ENCODE measurements at regions not wholly inside any gene's neighbourhood (a gene's known extent, or its start where the extent isn't known, plus 50 kb on each side); places are given as distances from the start of the nearest gene placed in this dataset.

DNA sequence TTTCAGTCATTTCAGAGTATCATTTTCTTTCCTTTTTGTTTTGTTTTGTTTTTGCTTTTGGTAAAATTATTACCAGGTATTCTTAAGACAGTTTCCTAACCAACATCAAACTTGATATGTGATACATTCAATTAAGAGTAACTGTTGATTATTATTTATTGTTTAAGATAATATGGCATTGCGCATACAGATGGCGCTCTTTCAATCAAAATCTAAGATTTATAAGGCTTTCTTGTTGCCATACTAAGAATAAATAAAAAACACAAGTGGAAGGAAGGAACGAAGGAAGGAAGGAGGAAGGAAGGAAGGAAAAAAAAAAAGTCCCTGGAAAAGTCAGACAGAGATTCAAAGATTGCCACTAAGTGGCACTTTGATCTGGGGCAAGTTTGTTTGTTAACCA is 1308.7 kb upstream of the FAM98A start:
- Mint-ChIP-seq H3K4me3 (ENCODE audit: unreplicated experiment) (no peak overlapping the region), H3K27me3 (ENCODE audit: low read depth, unreplicated experiment) (no peaks in the 10 kb centered on the region), H3K36me3 (ENCODE audit: low read depth, unreplicated experiment) (no peaks in the 10 kb centered on the region), H3K9me3 (ENCODE audit: unreplicated experiment) (no peaks in the 10 kb centered on the region), H3K4me1 (ENCODE audit: low read depth, unreplicated experiment) (peaks cover 2% of the 10 kb centered on the region), H3K27ac (ENCODE audit: unreplicated experiment) (no peak overlapping the region)
- Histone ChIP-seq H4K20me1 (ENCODE audit: insufficient read depth, low read length) (no peaks in the 10 kb centered on the region), H3K79me2 (ENCODE audit: insufficient read depth, low read length) (no peaks in the 10 kb centered on the region), H3K4me1 (ENCODE audit: insufficient read depth, low read length) (no peaks in the 10 kb centered on the region), H3K9me3 (ENCODE audit: insufficient read depth, low read depth, low read length) (no peaks in the 10 kb centered on the region), H3K27me3 (ENCODE audit: insufficient read depth, low read length) (no peaks in the 10 kb centered on the region), H2AFZ (ENCODE audit: low read depth, low read length) (no peak overlapping the region), H3K36me3 (ENCODE audit: insufficient read depth, low read length) (no peaks in the 10 kb centered on the region), H3K27ac (ENCODE audit: low read depth, low read length) (no peak overlapping the region), H3K9ac (ENCODE audit: low read length) (no peak overlapping the region), H3K4me3 (ENCODE audit: insufficient read depth, low read depth, low read length) (no peak overlapping the region), H3K4me2 (ENCODE audit: low read length) (no peak overlapping the region)
- FAIRE-seq (no peak), DNase-seq (ENCODE audit: low read depth) (no peak)
- TF ChIP-seq, protein P1, sequence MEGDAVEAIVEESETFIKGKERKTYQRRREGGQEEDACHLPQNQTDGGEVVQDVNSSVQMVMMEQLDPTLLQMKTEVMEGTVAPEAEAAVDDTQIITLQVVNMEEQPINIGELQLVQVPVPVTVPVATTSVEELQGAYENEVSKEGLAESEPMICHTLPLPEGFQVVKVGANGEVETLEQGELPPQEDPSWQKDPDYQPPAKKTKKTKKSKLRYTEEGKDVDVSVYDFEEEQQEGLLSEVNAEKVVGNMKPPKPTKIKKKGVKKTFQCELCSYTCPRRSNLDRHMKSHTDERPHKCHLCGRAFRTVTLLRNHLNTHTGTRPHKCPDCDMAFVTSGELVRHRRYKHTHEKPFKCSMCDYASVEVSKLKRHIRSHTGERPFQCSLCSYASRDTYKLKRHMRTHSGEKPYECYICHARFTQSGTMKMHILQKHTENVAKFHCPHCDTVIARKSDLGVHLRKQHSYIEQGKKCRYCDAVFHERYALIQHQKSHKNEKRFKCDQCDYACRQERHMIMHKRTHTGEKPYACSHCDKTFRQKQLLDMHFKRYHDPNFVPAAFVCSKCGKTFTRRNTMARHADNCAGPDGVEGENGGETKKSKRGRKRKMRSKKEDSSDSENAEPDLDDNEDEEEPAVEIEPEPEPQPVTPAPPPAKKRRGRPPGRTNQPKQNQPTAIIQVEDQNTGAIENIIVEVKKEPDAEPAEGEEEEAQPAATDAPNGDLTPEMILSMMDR (IDR thresholded peaks at IDR 0.05; ENCODE audit: insufficient read depth, low read depth, low read length) = no peak
- TF ChIP-seq EZH2 (IDR thresholded peaks at IDR 0.05; ENCODE audit: insufficient read depth, low read length) = no peak

DNA sequence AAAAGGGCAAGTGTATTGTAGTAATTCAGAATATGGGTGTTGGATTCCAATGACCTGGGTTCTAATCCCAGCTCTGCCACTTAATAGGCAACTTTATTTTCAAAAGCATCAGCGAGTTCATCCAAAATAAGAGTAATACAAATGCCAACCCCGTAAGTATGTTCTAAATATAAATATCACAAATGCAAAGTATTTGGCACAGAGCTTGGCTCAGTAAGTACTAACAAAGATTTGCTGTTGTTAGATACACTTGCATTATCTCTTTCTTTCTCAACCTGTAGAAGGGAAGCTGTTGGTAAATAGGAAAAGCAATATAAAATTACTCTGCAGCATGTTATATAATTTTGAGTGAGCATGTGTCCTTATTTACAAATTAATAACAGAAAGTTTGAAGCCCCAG is 1302.6 kb upstream of the FAM98A start:
- Mint-ChIP-seq H3K27ac (ENCODE audit: unreplicated experiment) (no peak overlapping the region), H3K4me3 (ENCODE audit: unreplicated experiment) (no peak overlapping the region), H3K27me3 (ENCODE audit: low read depth, unreplicated experiment) (no peaks in the 10 kb centered on the region), H3K36me3 (ENCODE audit: low read depth, unreplicated experiment) (no peaks in the 10 kb centered on the region), H3K9me3 (ENCODE audit: unreplicated experiment) (no peaks in the 10 kb centered on the region), H3K4me1 (ENCODE audit: low read depth, unreplicated experiment) (peaks cover 14% of the 10 kb centered on the region)
- Histone ChIP-seq H3K27ac (ENCODE audit: low read depth, low read length) (no peak overlapping the region), H3K27me3 (ENCODE audit: insufficient read depth, low read length) (no peaks in the 10 kb centered on the region), H3K4me3 (ENCODE audit: insufficient read depth, low read depth, low read length) (no peak overlapping the region), H3K79me2 (ENCODE audit: insufficient read depth, low read length) (no peaks in the 10 kb centered on the region), H2AFZ (ENCODE audit: low read depth, low read length) (no peak overlapping the region), H3K36me3 (ENCODE audit: insufficient read depth, low read length) (no peaks in the 10 kb centered on the region), H3K9ac (ENCODE audit: low read length) (no peak overlapping the region), H4K20me1 (ENCODE audit: insufficient read depth, low read length) (no peaks in the 10 kb centered on the region), H3K9me3 (ENCODE audit: insufficient read depth, low read depth, low read length) (no peaks in the 10 kb centered on the region), H3K4me2 (ENCODE audit: low read length) (no peak overlapping the region), H3K4me1 (ENCODE audit: insufficient read depth, low read length) (no peaks in the 10 kb centered on the region)
- FAIRE-seq (no peak), DNase-seq (ENCODE audit: low read depth) (no peak)
- TF ChIP-seq EZH2 (IDR thresholded peaks at IDR 0.05; ENCODE audit: insufficient read depth, low read length) = no peak
- TF ChIP-seq, protein P1 (IDR thresholded peaks at IDR 0.05; ENCODE audit: insufficient read depth, low read depth, low read length) = no peak

DNA sequence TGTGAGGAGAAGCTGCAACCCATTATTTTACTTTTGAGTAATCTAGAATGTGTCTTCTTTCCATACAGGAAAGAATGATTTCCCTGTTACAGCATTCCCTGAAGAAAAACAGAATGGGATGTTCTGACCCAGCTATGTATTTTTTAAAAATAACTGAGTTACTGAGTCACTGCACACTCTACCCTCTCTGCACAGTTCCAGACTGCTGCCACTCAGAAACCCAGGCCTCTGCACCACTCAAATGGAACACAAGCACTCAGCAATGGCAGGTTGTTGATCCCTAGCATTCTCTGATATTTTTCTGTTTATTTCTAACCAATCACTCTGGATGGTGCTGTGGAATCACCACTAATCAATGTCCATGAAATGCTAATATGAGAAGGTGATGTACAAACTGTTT is 1300.0 kb upstream of the FAM98A start:
- no peak overlapping the region for H3K27ac Mint-ChIP-seq (ENCODE audit: unreplicated experiment)
- peaks cover 14% of the 10 kb centered on the region for H3K4me1 Mint-ChIP-seq (ENCODE audit: low read depth, unreplicated experiment)
- no peaks in the 10 kb centered on the region for H3K27me3 Mint-ChIP-seq (ENCODE audit: low read depth, unreplicated experiment)
- Histone ChIP-seq H3K27ac (ENCODE audit: low read depth, low read length) (no peak overlapping the region), H3K4me2 (ENCODE audit: low read length) (no peak overlapping the region), H3K36me3 (ENCODE audit: insufficient read depth, low read length) (no peaks in the 10 kb centered on the region), H4K20me1 (ENCODE audit: insufficient read depth, low read length) (no peaks in the 10 kb centered on the region), H2AFZ (ENCODE audit: low read depth, low read length) (no peak overlapping the region), H3K9ac (ENCODE audit: low read length) (no peak overlapping the region), H3K4me1 (ENCODE audit: insufficient read depth, low read length) (no peaks in the 10 kb centered on the region), H3K27me3 (ENCODE audit: insufficient read depth, low read length) (no peaks in the 10 kb centered on the region), H3K79me2 (ENCODE audit: insufficient read depth, low read length) (no peaks in the 10 kb centered on the region), H3K9me3 (ENCODE audit: insufficient read depth, low read depth, low read length) (no peaks in the 10 kb centered on the region), H3K4me3 (ENCODE audit: insufficient read depth, low read depth, low read length) (no peak overlapping the region)
- H3K4me3 Mint-ChIP-seq (ENCODE audit: unreplicated experiment) = no peak overlapping the region
- no peaks in the 10 kb centered on the region for H3K9me3 Mint-ChIP-seq (ENCODE audit: unreplicated experiment)
- no peak for FAIRE-seq
- TF ChIP-seq EZH2 (IDR thresholded peaks at IDR 0.05; ENCODE audit: insufficient read depth, low read length) = no peak
- TF ChIP-seq, protein P1 (IDR thresholded peaks at IDR 0.05; ENCODE audit: insufficient read depth, low read depth, low read length) = no peak
- no peaks in the 10 kb centered on the region for H3K36me3 Mint-ChIP-seq (ENCODE audit: low read depth, unreplicated experiment)
- no peak for DNase-seq (ENCODE audit: low read depth)
